ENCODE measurements at regions not wholly inside any gene's neighbourhood (a gene's known extent, or its start where the extent isn't known, plus 50 kb on each side); places are given as distances from the start of the nearest gene placed in this dataset.
"Not testable (repeated sequence)": the region's sequence is repeated elsewhere in the genome, so short reads cannot be mapped to it uniquely, and the experiment has no call there.

- no peak for DNase-seq
Observed at GRCh38 chr14:22233377-22233776, 355.6 kb downstream of the DAD1 start.

- no peak for DNase-seq
Observed at GRCh38 chr14:22232933-22233332, 356.1 kb downstream of the DAD1 start.

- no peak for DNase-seq
Observed at GRCh38 chr14:22232486-22232885, 356.5 kb downstream of the DAD1 start.

GRCh38 chr14:22231018-22231417 lies 358.0 kb downstream of the DAD1 start:
- DNase-seq = no peak

GRCh38 chr14:22230517-22230916 lies 358.5 kb downstream of the DAD1 start:
- no peak for DNase-seq

GRCh38 chr14:22227084-22227483 lies 361.9 kb downstream of the DAD1 start:
- DNase-seq = no peak

GRCh38 chr14:22226381-22226780 lies 362.6 kb downstream of the DAD1 start:
- no peak for DNase-seq

- DNase-seq = no peak
Observed at GRCh38 chr14:22225516-22226140, 363.4 kb downstream of the DAD1 start.

GRCh38 chr14:22221508-22221907 lies 367.5 kb downstream of the DAD1 start:
- no peak for DNase-seq

GRCh38 chr14:22220427-22220826 lies 368.6 kb downstream of the DAD1 start:
- no peak for DNase-seq

- DNase-seq = no peak
Observed at GRCh38 chr14:22218728-22219127, 370.3 kb downstream of the DAD1 start.

- DNase-seq = no peak
Observed at GRCh38 chr14:22213120-22213519, 375.9 kb downstream of the DAD1 start.

GRCh38 chr14:22210906-22211305 lies 378.1 kb downstream of the DAD1 start:
- no peak for DNase-seq

- no peak for DNase-seq
Observed at GRCh38 chr14:22210026-22210425, 379.0 kb downstream of the DAD1 start.

GRCh38 chr14:22203036-22203435 lies 386.0 kb downstream of the DAD1 start:
- no peak for DNase-seq

GRCh38 chr14:22202313-22202712 lies 386.7 kb downstream of the DAD1 start:
- no peak for DNase-seq

- DNase-seq = no peak
Observed at GRCh38 chr14:22200977-22201605, 387.9 kb downstream of the DAD1 start.

- not testable (repeated sequence) for DNase-seq
Observed at GRCh38 chr14:22200131-22200530, 388.9 kb downstream of the DAD1 start.

- no peak for DNase-seq
Observed at GRCh38 chr14:22194664-22195063, 394.4 kb downstream of the DAD1 start.

- no peak for DNase-seq
Observed at GRCh38 chr14:22190411-22191191, 398.4 kb downstream of the DAD1 start.

GRCh38 chr14:22189881-22190280 lies 399.1 kb downstream of the DAD1 start:
- no peak for DNase-seq

- DNase-seq = no peak
Observed at GRCh38 chr14:22188318-22188717, 400.7 kb downstream of the DAD1 start.

GRCh38 chr14:22185789-22186188 lies 403.2 kb downstream of the DAD1 start:
- no peak for DNase-seq

GRCh38 chr14:22185191-22185590 lies 403.8 kb downstream of the DAD1 start:
- DNase-seq = no peak

Data from NCI-H187 (cell line).